GM12878 (cell line): ENCODE measurements at regions not wholly inside any gene's neighbourhood (a gene's known extent, or its start where the extent isn't known, plus 50 kb on each side); places are given as distances from the start of the nearest gene placed in this dataset.

Experiments
- ATAC-seq: fragments of 200-7000 bp; cut with Tn5 transposase; 3 replicates; pipeline ENCODE4 v1.9.1; 2020; ENCODE audit warnings: mild to moderate bottlenecking, moderate library complexity
- BruUV-seq: library from RNA; stranded (reverse); fragments of 400-500 nt; replicated peaks from 2 replicates; lab custom pipeline; 2021; lab: Mats Ljungman, UMichigan
- CTCF ChIA-PET: fragments of 300-600 bp; sonication (Branson Sonifier 250); formaldehyde crosslinking; extraction: SDS; loops from one replicate; lab custom pipeline; 2021; ENCODE audit warnings: inconsistent platforms; lab: Yijun Ruan, JAX
- POLR2A ChIA-PET: fragments of 350-600 bp; formaldehyde crosslinking; extraction: SDS; loops from one replicate; lab custom pipeline; 2021; ENCODE audit warnings: inconsistent platforms; lab: Charles Lee
- RAD21 ChIA-PET: fragments of 300-600 bp; sonication (Branson Sonifier 250); formaldehyde crosslinking; loops from one replicate; lab custom pipeline; 2023; ENCODE audit warnings: antibody characterized with exemption; ENCODE audit not compliant: unreplicated experiment; lab: Charles Lee
- SMC1A ChIA-PET: fragments of 300-600 bp; sonication (Branson Sonifier 250); formaldehyde crosslinking; loops from one replicate; lab custom pipeline; 2023; ENCODE audit not compliant: unreplicated experiment, uncharacterized antibody; lab: Charles Lee
- DNase-seq: peaks from one replicate; pipeline ENCODE4 v3.0.0-alpha.2; 2011; ENCODE audit warnings: low read depth, low spot score
- FAIRE-seq: peaks from 3 replicates; lab custom pipeline; 2011; peaks lifted over from hg19 to GRCh38; lab: Jason Lieb, UNC
- H2AFZ ChIP-seq: 2 replicates; pipeline ENCODE4 v1.6.0; 2011; ENCODE audit warnings: low read depth, low read length, control low read depth; ENCODE audit not compliant: control insufficient read depth
- H3K27ac ChIP-seq: 2 replicates; pipeline ENCODE4 v1.5.1; 2011; ENCODE audit warnings: control low read depth; ENCODE audit not compliant: control insufficient read depth, insufficient read depth
- H3K27me3 ChIP-seq, 2 experiments: replicated peaks in 1 of 2; 2 replicates each; pipeline versions ENCODE4 v1.6.0 to v1.6.1; 2011; ENCODE audit warnings: low read length in 1 of 2; ENCODE audit not compliant: control insufficient read depth in 2 of 2, insufficient read depth in 2 of 2
- H3K36me3 ChIP-seq, 2 experiments: 2 replicates each; pipeline ENCODE4 v1.5.1; 2011; ENCODE audit warnings: low read length in 1 of 2; ENCODE audit not compliant: control insufficient read depth in 2 of 2, insufficient read depth in 2 of 2
- H3K4me1 ChIP-seq: 2 replicates; pipeline ENCODE4 v1.6.1; 2011; ENCODE audit warnings: mild to moderate bottlenecking, low read length, moderate library complexity, mixed read lengths; ENCODE audit not compliant: control insufficient read depth, insufficient read depth
- H3K4me2 ChIP-seq: 2 replicates; pipeline ENCODE4 v1.6.0; 2011; ENCODE audit warnings: control low read depth; ENCODE audit not compliant: control insufficient read depth, insufficient read depth
- H3K4me3 ChIP-seq: fragments of 200-600 bp; sonication (generic); 2 replicates; pipeline ENCODE4 v1.5.1; 2016
- H3K79me2 ChIP-seq: 2 replicates; pipeline ENCODE4 v1.6.0; 2011; ENCODE audit warnings: low read length; ENCODE audit not compliant: control insufficient read depth, insufficient read depth
- H3K9ac ChIP-seq: 2 replicates; pipeline ENCODE4 v1.8.0; 2011; ENCODE audit warnings: low read length, control low read depth, mixed read lengths; ENCODE audit not compliant: control insufficient read depth, insufficient read depth
- H3K9me3 ChIP-seq: replicated peaks from 3 replicates; pipeline ENCODE4 v1.5.1; 2011; ENCODE audit warnings: mild to moderate bottlenecking, low read length; ENCODE audit not compliant: control insufficient read depth, insufficient read depth
- H4K20me1 ChIP-seq: 2 replicates; pipeline ENCODE4 v1.6.0; 2011; ENCODE audit not compliant: control insufficient read depth, insufficient read depth
- ATF7 ChIP-seq: fragments of 450-650 bp; IDR thresholded peaks from 2 replicates; pipeline ENCODE4 v1.6.1; 2016; ENCODE audit warnings: low read depth, mild to moderate bottlenecking
- HDAC6 ChIP-seq: fragments of 200-600 bp; sonication (generic); IDR thresholded peaks from one replicate; pipeline ENCODE4 v1.8.0; 2017; ENCODE audit warnings: antibody characterized with exemption; ENCODE audit not compliant: unreplicated experiment
- MYC ChIP-seq: IDR thresholded peaks from 2 replicates; pipeline ENCODE4 v1.6.1; 2011; ENCODE audit warnings: mild to moderate bottlenecking, low read length, moderate library complexity, inconsistent platforms; ENCODE audit not compliant: insufficient read depth, insufficient replicate concordance, insufficient read length, severe bottlenecking
- PAX8 ChIP-seq: fragments of 450-650 bp; IDR thresholded peaks from 2 replicates; pipeline ENCODE4 v1.6.1; 2017; ENCODE audit warnings: mild to moderate bottlenecking, moderate library complexity
- RAD21 ChIP-seq: IDR thresholded peaks from 2 replicates; pipeline ENCODE4 v1.6.1; 2011; ENCODE audit warnings: mild to moderate bottlenecking, low read depth, low read length, moderate library complexity; ENCODE audit not compliant: insufficient read depth
- RCOR1 ChIP-seq: conservative IDR thresholded peaks from 2 replicates; pipeline ENCODE4 v1.6.1; 2012; ENCODE audit warnings: low read depth, low read length, improper control_type of control experiment
- YY1 ChIP-seq: IDR thresholded peaks from 2 replicates; pipeline ENCODE4 v1.6.1; 2011; ENCODE audit warnings: low read depth, mild to moderate bottlenecking, low read length
- WGBS: methylation state at CpG from one replicate; pipeline ENCODE4 v1.1.6; 2016; ENCODE audit warnings: low lambda C conversion rate; ENCODE audit not compliant: insufficient replicate concordance, insufficient coverage; ENCODE audit errors: missing lambda C conversion rate; 5-methylcytosine and 5-hydroxymethylcytosine counted together
- in situ Hi-C: fragments of 300-500 bp; cut with MboI; formaldehyde crosslinking; loops from 9 replicates; pipeline ENCODE4 v1.14.3; 2018; ENCODE audit warnings: mixed read lengths
- intact Hi-C: fragments of 100-400 bp; cut with micrococcal nuclease; formaldehyde crosslinking; loops from one replicate; pipeline ENCODE4 v1.14.2; 2022; ENCODE audit not compliant: unreplicated experiment
- TF ChIP-seq, protein P1 (sequence below): IDR thresholded peaks from 2 replicates; pipeline ENCODE4 v1.6.1; 2011; ENCODE audit warnings: low read depth, low read length, improper control_type of control experiment, borderline replicate concordance
- TF ChIP-seq, protein P2 (sequence below): fragments of 450-650 bp; formaldehyde crosslinking; IDR thresholded peaks from 2 replicates; pipeline ENCODE4 v1.4.0; 2022; ENCODE audit warnings: mild to moderate bottlenecking, moderate library complexity
- TF ChIP-seq, protein P3 (sequence below): IDR thresholded peaks from 2 replicates; pipeline ENCODE4 v1.6.1; 2011; ENCODE audit warnings: mild to moderate bottlenecking, low read depth, low read length, moderate library complexity; ENCODE audit not compliant: insufficient replicate concordance

DNA sequence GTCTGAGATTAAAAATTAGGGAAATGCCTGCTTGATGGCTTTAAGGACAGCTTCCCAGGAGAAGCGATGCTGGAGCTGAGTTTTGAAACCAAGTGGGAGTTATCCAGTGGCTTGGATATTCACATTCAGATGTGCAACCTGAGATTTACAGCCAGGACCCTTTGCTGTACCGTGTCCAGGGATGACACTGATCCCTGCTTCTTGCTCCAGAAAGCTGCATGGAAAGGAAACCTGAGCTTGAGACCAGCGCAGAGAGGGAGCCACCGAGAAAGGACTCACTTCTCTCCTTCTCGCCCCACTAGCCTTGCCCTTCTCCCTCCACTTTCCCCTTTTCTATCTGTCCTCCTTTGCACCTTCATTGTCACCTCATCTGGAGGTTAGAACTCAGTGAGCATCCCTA lies 254.5 kb upstream of the PPARGC1A start:
- H3K36me3 ChIP-seq, result no peaks in the 10 kb centered on the region
- ChIA-PET SMC1A (interaction anchor here (1.2 to 1.3 kb wide), 2 partner anchors 8 to 17 kb away, joined by 3 read pairs; no protein-coding TSS in a partner anchor), CTCF (interaction anchor here (0.6 kb wide), 1 partner anchor 435 kb away, joined by 3 read pairs; no protein-coding TSS in a partner anchor), POLR2A (no interaction called here), RAD21 (no interaction called here)
- H3K79me2 ChIP-seq, result no peaks in the 10 kb centered on the region
- WGBS, result 11% methylated on average over 5 of the region's 5 CpGs
- no peaks in the 10 kb centered on the region for H3K27me3 ChIP-seq
- H3K9me3 ChIP-seq, result no peaks in the 10 kb centered on the region
- in situ Hi-C loops (no loop called here), intact Hi-C loops (no loop called here)
- no TSS peak for BruUV-seq
- no peak overlapping the region for H3K4me3 ChIP-seq
- H2AFZ ChIP-seq, result no peak overlapping the region
- TF ChIP-seq, protein P1, sequence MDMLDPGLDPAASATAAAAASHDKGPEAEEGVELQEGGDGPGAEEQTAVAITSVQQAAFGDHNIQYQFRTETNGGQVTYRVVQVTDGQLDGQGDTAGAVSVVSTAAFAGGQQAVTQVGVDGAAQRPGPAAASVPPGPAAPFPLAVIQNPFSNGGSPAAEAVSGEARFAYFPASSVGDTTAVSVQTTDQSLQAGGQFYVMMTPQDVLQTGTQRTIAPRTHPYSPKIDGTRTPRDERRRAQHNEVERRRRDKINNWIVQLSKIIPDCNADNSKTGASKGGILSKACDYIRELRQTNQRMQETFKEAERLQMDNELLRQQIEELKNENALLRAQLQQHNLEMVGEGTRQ, result no peak
- TF ChIP-seq, protein P2, sequence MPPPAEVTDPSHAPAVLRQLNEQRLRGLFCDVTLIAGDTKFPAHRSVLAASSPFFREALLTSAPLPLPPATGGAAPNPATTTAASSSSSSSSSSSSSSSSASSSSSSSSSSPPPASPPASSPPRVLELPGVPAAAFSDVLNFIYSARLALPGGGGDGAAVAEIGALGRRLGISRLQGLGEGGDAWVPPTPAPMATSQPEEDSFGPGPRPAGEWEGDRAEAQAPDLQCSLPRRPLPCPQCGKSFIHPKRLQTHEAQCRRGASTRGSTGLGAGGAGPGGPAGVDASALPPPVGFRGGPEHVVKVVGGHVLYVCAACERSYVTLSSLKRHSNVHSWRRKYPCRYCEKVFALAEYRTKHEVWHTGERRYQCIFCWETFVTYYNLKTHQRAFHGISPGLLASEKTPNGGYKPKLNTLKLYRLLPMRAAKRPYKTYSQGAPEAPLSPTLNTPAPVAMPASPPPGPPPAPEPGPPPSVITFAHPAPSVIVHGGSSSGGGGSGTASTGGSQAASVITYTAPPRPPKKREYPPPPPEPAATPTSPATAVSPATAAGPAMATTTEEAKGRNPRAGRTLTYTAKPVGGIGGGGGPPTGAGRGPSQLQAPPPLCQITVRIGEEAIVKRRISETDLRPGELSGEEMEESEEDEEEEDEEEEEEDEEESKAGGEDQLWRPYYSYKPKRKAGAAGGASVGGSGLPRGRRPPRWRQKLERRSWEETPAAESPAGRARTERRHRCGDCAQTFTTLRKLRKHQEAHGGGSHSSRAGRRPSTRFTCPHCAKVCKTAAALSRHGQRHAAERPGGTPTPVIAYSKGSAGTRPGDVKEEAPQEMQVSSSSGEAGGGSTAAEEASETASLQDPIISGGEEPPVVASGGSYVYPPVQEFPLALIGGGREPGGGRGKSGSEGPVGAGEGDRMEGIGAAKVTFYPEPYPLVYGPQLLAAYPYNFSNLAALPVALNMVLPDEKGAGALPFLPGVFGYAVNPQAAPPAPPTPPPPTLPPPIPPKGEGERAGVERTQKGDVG, result no peak
- TF ChIP-seq PAX8, result no peak
- TF ChIP-seq RCOR1, result no peak
- TF ChIP-seq YY1, result no peak
- TF ChIP-seq MYC, result no peak
- TF ChIP-seq RAD21, result no peak
- no peak for TF ChIP-seq ATF7
- no peak for TF ChIP-seq HDAC6
- TF ChIP-seq, protein P3, sequence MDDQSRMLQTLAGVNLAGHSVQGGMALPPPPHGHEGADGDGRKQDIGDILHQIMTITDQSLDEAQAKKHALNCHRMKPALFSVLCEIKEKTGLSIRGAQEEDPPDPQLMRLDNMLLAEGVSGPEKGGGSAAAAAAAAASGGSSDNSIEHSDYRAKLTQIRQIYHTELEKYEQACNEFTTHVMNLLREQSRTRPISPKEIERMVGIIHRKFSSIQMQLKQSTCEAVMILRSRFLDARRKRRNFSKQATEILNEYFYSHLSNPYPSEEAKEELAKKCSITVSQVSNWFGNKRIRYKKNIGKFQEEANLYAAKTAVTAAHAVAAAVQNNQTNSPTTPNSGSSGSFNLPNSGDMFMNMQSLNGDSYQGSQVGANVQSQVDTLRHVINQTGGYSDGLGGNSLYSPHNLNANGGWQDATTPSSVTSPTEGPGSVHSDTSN, result no peak
- H4K20me1 ChIP-seq, result no peaks in the 10 kb centered on the region
- no peak overlapping the region for H3K4me2 ChIP-seq
- FAIRE-seq (no peak), ATAC-seq (no peak), DNase-seq (no peak)
- no peak overlapping the region for H3K27ac ChIP-seq
- H3K9ac ChIP-seq, result no peak overlapping the region
- no peaks in the 10 kb centered on the region for H3K4me1 ChIP-seq
